ENCODE measurements at regions not wholly inside any gene's neighbourhood (a gene's known extent, or its start where the extent isn't known, plus 50 kb on each side); places are given as distances from the start of the nearest gene placed in this dataset.
"Not testable (repeated sequence)": the region's sequence is repeated elsewhere in the genome, so short reads cannot be mapped to it uniquely, and the experiment has no call there.

- H3K4me3 ChIP-seq, result no peak overlapping the region
- H3K27me3 ChIP-seq, result no peaks in the 10 kb centered on the region
- intact Hi-C loops (cut with DNase I; ENCODE audit: low total_unique reads), result no loop called here
- no peaks in the 10 kb centered on the region for H3K9me3 ChIP-seq
- no peak for DNase-seq
- no peak for TF ChIP-seq CTCF (IDR thresholded peaks at IDR 0.05)
- no peak for TF ChIP-seq POLR2A (IDR thresholded peaks at IDR 0.05)
- no peak overlapping the region for H3K27ac ChIP-seq
- H3K4me1 ChIP-seq, result no peaks in the 10 kb centered on the region
- H3K36me3 ChIP-seq (ENCODE audit: low read depth, missing control alignments), result no peaks in the 10 kb centered on the region
- 85 to 86% methylated on average over 6 of the region's 6 CpGs for WGBS, 2 donors
Measured at GRCh38 chr3:6697722-6698121, 163.2 kb upstream of the GRM7 start.

GRCh38 chr3:6704817-6705216 is 156.1 kb upstream of the GRM7 start:
- H3K36me3 ChIP-seq (ENCODE audit: low read depth, missing control alignments); H3K9me3 ChIP-seq; H3K27ac ChIP-seq; H3K27me3 ChIP-seq; H3K4me3 ChIP-seq; H3K4me1 ChIP-seq; DNase-seq; intact Hi-C loops (cut with DNase I; ENCODE audit: low total_unique reads): not testable (repeated sequence)
- WGBS, 2 donors, result 71 to 73% methylated on average over 5 of the region's 5 CpGs

GRCh38 chr3:6706777-6707176 is 154.1 kb upstream of the GRM7 start:
- no peak for DNase-seq
- 43 to 58% methylated on average over 2 of the region's 2 CpGs for WGBS, 2 donors

GRCh38 chr3:6709178-6709577 is 151.7 kb upstream of the GRM7 start:
- no peaks in the 10 kb centered on the region for H3K36me3 ChIP-seq (ENCODE audit: low read depth, missing control alignments)
- DNase-seq, result no peak
- no peaks in the 10 kb centered on the region for H3K4me1 ChIP-seq
- H3K4me3 ChIP-seq, result no peak overlapping the region
- no peak overlapping the region for H3K27ac ChIP-seq
- no peaks in the 10 kb centered on the region for H3K9me3 ChIP-seq
- no peak for TF ChIP-seq CTCF (IDR thresholded peaks at IDR 0.05)
- TF ChIP-seq POLR2A (IDR thresholded peaks at IDR 0.05), result no peak
- intact Hi-C loops (cut with DNase I; ENCODE audit: low total_unique reads), result no loop called here
- H3K27me3 ChIP-seq, result no peaks in the 10 kb centered on the region
- WGBS, 2 donors, result 88 to 91% methylated on average over 6 of the region's 6 CpGs

More at GRCh38 chr3:6706777-6707176, 154.1 kb upstream of the GRM7 start:
- H3K9me3 ChIP-seq, result no peaks in the 10 kb centered on the region
- no peaks in the 10 kb centered on the region for H3K4me1 ChIP-seq
- no peaks in the 10 kb centered on the region for H3K27me3 ChIP-seq
- H3K27ac ChIP-seq, result no peak overlapping the region
- no peak for TF ChIP-seq CTCF (IDR thresholded peaks at IDR 0.05)
- no peak for TF ChIP-seq POLR2A (IDR thresholded peaks at IDR 0.05)
- H3K36me3 ChIP-seq (ENCODE audit: low read depth, missing control alignments), result no peaks in the 10 kb centered on the region
- intact Hi-C loops (cut with DNase I; ENCODE audit: low total_unique reads), result no loop called here
- H3K4me3 ChIP-seq, result no peak overlapping the region

- no peak for DNase-seq
- no peaks in the 10 kb centered on the region for H3K27me3 ChIP-seq
- H3K4me3 ChIP-seq, result no peak overlapping the region
- H3K27ac ChIP-seq, result no peak overlapping the region
- no peaks in the 10 kb centered on the region for H3K36me3 ChIP-seq (ENCODE audit: low read depth, missing control alignments)
- 87 to 94% methylated on average over 3 of the region's 3 CpGs for WGBS, 2 donors
- no peaks in the 10 kb centered on the region for H3K4me1 ChIP-seq
- TF ChIP-seq POLR2A (IDR thresholded peaks at IDR 0.05) (no peak), CTCF (IDR thresholded peaks at IDR 0.05) (no peak)
- H3K9me3 ChIP-seq, result no peaks in the 10 kb centered on the region
- intact Hi-C loops (cut with DNase I; ENCODE audit: low total_unique reads), result no loop called here
Measured at GRCh38 chr3:6714962-6715361, 146.0 kb upstream of the GRM7 start.

Data from testis (tissue), 2 donors.